ENCODE measurements at regions not wholly inside any gene's neighbourhood (a gene's known extent, or its start where the extent isn't known, plus 50 kb on each side); places are given as distances from the start of the nearest gene placed in this dataset.
A peak's percentile ranks its signal among the peaks of the same experiment; 100 is the strongest.

- peak; percentile 78 for DNase-seq
- Histone ChIP-seq H3K4me3 (ENCODE audit: low read depth, low read length) (no peak overlapping the region), H3K9me3 (no peaks in the 10 kb centered on the region), H3K36me3 (no peaks in the 10 kb centered on the region), H3K27me3 (no peaks in the 10 kb centered on the region), H3K4me1 (peaks cover 15% of the 10 kb centered on the region)
- TF ChIP-seq CTCF (IDR thresholded peaks at IDR 0.05; ENCODE audit: low read depth, low read length), result no peak
Observed at GRCh38 chr17:72432143-72432621, 311.4 kb downstream of the SOX9 start.

GRCh38 chr17:72432881-72433280 is 312.1 kb downstream of the SOX9 start:
- H3K9me3 ChIP-seq, result no peaks in the 10 kb centered on the region
- no peaks in the 10 kb centered on the region for H3K27me3 ChIP-seq
- H3K4me3 ChIP-seq (ENCODE audit: low read depth, low read length), result no peak overlapping the region
- no peak for DNase-seq
- TF ChIP-seq CTCF (IDR thresholded peaks at IDR 0.05; ENCODE audit: low read depth, low read length), result no peak
- peaks cover 15% of the 10 kb centered on the region for H3K4me1 ChIP-seq
- H3K36me3 ChIP-seq, result no peaks in the 10 kb centered on the region

- Histone ChIP-seq H3K27me3 (no peaks in the 10 kb centered on the region), H3K9me3 (no peaks in the 10 kb centered on the region), H3K36me3 (no peaks in the 10 kb centered on the region), H3K4me1 (peaks cover 15% of the 10 kb centered on the region), H3K4me3 (ENCODE audit: low read depth, low read length) (no peak overlapping the region)
- no peak for TF ChIP-seq CTCF (IDR thresholded peaks at IDR 0.05; ENCODE audit: low read depth, low read length)
- no peak for DNase-seq
Observed at GRCh38 chr17:72433797-72434196, 313.0 kb downstream of the SOX9 start.

- Histone ChIP-seq H3K36me3 (no peaks in the 10 kb centered on the region), H3K4me1 (peaks cover 15% of the 10 kb centered on the region), H3K9me3 (no peaks in the 10 kb centered on the region), H3K4me3 (ENCODE audit: low read depth, low read length) (no peak overlapping the region), H3K27me3 (no peaks in the 10 kb centered on the region)
- DNase-seq, result no peak
- TF ChIP-seq CTCF (IDR thresholded peaks at IDR 0.05; ENCODE audit: low read depth, low read length), result no peak
Observed at GRCh38 chr17:72434581-72434980, 313.8 kb downstream of the SOX9 start.

GRCh38 chr17:72434991-72435618 is 314.3 kb downstream of the SOX9 start:
- no peaks in the 10 kb centered on the region for H3K27me3 ChIP-seq
- H3K4me3 ChIP-seq (ENCODE audit: low read depth, low read length), result no peak overlapping the region
- no peaks in the 10 kb centered on the region for H3K36me3 ChIP-seq
- peaks cover 15% of the 10 kb centered on the region for H3K4me1 ChIP-seq
- no peak for TF ChIP-seq CTCF (IDR thresholded peaks at IDR 0.05; ENCODE audit: low read depth, low read length)
- no peak for DNase-seq
- no peaks in the 10 kb centered on the region for H3K9me3 ChIP-seq

GRCh38 chr17:72438783-72439182 is 318.0 kb downstream of the SOX9 start:
- TF ChIP-seq CTCF (IDR thresholded peaks at IDR 0.05; ENCODE audit: low read depth, low read length), result no peak

More at GRCh38 chr17:72438783-72439182, 318.0 kb downstream of the SOX9 start:
- no peak for DNase-seq
- H3K9me3 ChIP-seq, result no peaks in the 10 kb centered on the region
- H3K4me3 ChIP-seq (ENCODE audit: low read depth, low read length), result no peak overlapping the region
- no peaks in the 10 kb centered on the region for H3K4me1 ChIP-seq
- H3K27me3 ChIP-seq, result no peaks in the 10 kb centered on the region
- H3K36me3 ChIP-seq, result no peaks in the 10 kb centered on the region

Measured in BE2C (cell line).